HG03460 (cell line): ENCODE measurements at regions not wholly inside any gene's neighbourhood (a gene's known extent, or its start where the extent isn't known, plus 50 kb on each side); places are given as distances from the start of the nearest gene placed in this dataset.
"Not testable (repeated sequence)": the region's sequence is repeated elsewhere in the genome, so short reads cannot be mapped to it uniquely, and the experiment has no call there.

Experiments
- ATAC-seq: cut with Tn5 transposase; IDR thresholded peaks from one replicate; pipeline ENCODE4 v1.9.1; 2021; ENCODE audit not compliant: unreplicated experiment

- ATAC-seq: no peak
These were observed 74.3 kb upstream of the SLC7A14 start for GRCh38 chr3:170660139-170660538.

- ATAC-seq: no peak
These were observed 71.4 kb upstream of the SLC7A14 start for GRCh38 chr3:170657312-170657711.

GRCh38 chr3:170656284-170656683 lies 70.4 kb upstream of the SLC7A14 start:
- no peak for ATAC-seq

- ATAC-seq: no peak
These were observed 67.9 kb upstream of the SLC7A14 start for GRCh38 chr3:170653801-170654200.

- ATAC-seq: no peak
These were observed 65.5 kb upstream of the SLC7A14 start for GRCh38 chr3:170651260-170651845.

- not testable (repeated sequence) for ATAC-seq
These were observed 64.7 kb upstream of the SLC7A14 start for GRCh38 chr3:170650557-170650956.

GRCh38 chr3:170644711-170645110 lies 58.8 kb upstream of the SLC7A14 start:
- ATAC-seq: no peak

- ATAC-seq: no peak
These were observed 58.0 kb upstream of the SLC7A14 start for GRCh38 chr3:170643831-170644230.

GRCh38 chr3:170642882-170643601 lies 57.2 kb upstream of the SLC7A14 start:
- ATAC-seq: no peak

GRCh38 chr3:170641510-170642236 lies 55.8 kb upstream of the SLC7A14 start:
- no peak for ATAC-seq

GRCh38 chr3:170640737-170641171 lies 54.9 kb upstream of the SLC7A14 start:
- no peak for ATAC-seq

GRCh38 chr3:170638988-170639387 lies 53.1 kb upstream of the SLC7A14 start:
- ATAC-seq: no peak

GRCh38 chr3:170637306-170637705 lies 51.4 kb upstream of the SLC7A14 start:
- ATAC-seq: no peak

GRCh38 chr3:170636400-170636973 lies 50.6 kb upstream of the SLC7A14 start:
- no peak for ATAC-seq
